ENCODE measurements at regions not wholly inside any gene's neighbourhood (a gene's known extent, or its start where the extent isn't known, plus 50 kb on each side); places are given as distances from the start of the nearest gene placed in this dataset.

- H3K79me2 ChIP-seq (ENCODE audit: low read length): no peaks in the 10 kb centered on the region
- no peaks in the 10 kb centered on the region for H3K4me1 ChIP-seq (ENCODE audit: low read length)
- no peak overlapping the region for H3K27ac ChIP-seq (ENCODE audit: low read length)
- H2AFZ ChIP-seq (ENCODE audit: low read depth, low read length): no peak overlapping the region
- no peaks in the 10 kb centered on the region for H3K27me3 ChIP-seq (ENCODE audit: low read depth, low read length)
- TF ChIP-seq CTCF (IDR thresholded peaks at IDR 0.05; ENCODE audit: low read depth, low read length): no peak
- TF ChIP-seq EZH2phosphoT487 (IDR thresholded peaks at IDR 0.05; ENCODE audit: low read depth): no peak
- no peak overlapping the region for H3K9ac ChIP-seq (ENCODE audit: low read length)
- no peaks in the 10 kb centered on the region for H3K36me3 ChIP-seq (replicated peaks; ENCODE audit: low read depth, low read length)
- H3K4me2 ChIP-seq (ENCODE audit: low read length): no peak overlapping the region
- no peak overlapping the region for H3K4me3 ChIP-seq (ENCODE audit: low read length)
- H3K9me3 ChIP-seq (ENCODE audit: insufficient read depth, low read length): no peaks in the 10 kb centered on the region
- no peaks in the 10 kb centered on the region for H4K20me1 ChIP-seq (ENCODE audit: insufficient read depth, low read length)
Measured at GRCh38 chr1:95437781-95438180, 203.8 kb downstream of the RWDD3 start.

GRCh38 chr1:95438218-95438948 is 204.4 kb downstream of the RWDD3 start:
- no peaks in the 10 kb centered on the region for H3K27me3 ChIP-seq (ENCODE audit: low read depth, low read length)
- no peaks in the 10 kb centered on the region for H3K79me2 ChIP-seq (ENCODE audit: low read length)
- H3K4me3 ChIP-seq (ENCODE audit: low read length): no peak overlapping the region
- no peak overlapping the region for H3K27ac ChIP-seq (ENCODE audit: low read length)
- H3K9ac ChIP-seq (ENCODE audit: low read length): no peak overlapping the region
- no peaks in the 10 kb centered on the region for H3K9me3 ChIP-seq (ENCODE audit: insufficient read depth, low read length)
- no peak overlapping the region for H2AFZ ChIP-seq (ENCODE audit: low read depth, low read length)
- H3K36me3 ChIP-seq (replicated peaks; ENCODE audit: low read depth, low read length): no peaks in the 10 kb centered on the region
- no peaks in the 10 kb centered on the region for H4K20me1 ChIP-seq (ENCODE audit: insufficient read depth, low read length)
- no peak overlapping the region for H3K4me2 ChIP-seq (ENCODE audit: low read length)
- TF ChIP-seq EZH2phosphoT487 (IDR thresholded peaks at IDR 0.05; ENCODE audit: low read depth) (no peak), CTCF (IDR thresholded peaks at IDR 0.05; ENCODE audit: low read depth, low read length) (no peak)
- H3K4me1 ChIP-seq (ENCODE audit: low read length): no peaks in the 10 kb centered on the region

- no peak overlapping the region for H2AFZ ChIP-seq (ENCODE audit: low read depth, low read length)
- H3K79me2 ChIP-seq (ENCODE audit: low read length): no peaks in the 10 kb centered on the region
- no peaks in the 10 kb centered on the region for H3K27me3 ChIP-seq (ENCODE audit: low read depth, low read length)
- H3K36me3 ChIP-seq (replicated peaks; ENCODE audit: low read depth, low read length): no peaks in the 10 kb centered on the region
- no peaks in the 10 kb centered on the region for H3K4me1 ChIP-seq (ENCODE audit: low read length)
- H3K4me2 ChIP-seq (ENCODE audit: low read length): no peak overlapping the region
- H3K4me3 ChIP-seq (ENCODE audit: low read length): no peak overlapping the region
- H3K27ac ChIP-seq (ENCODE audit: low read length): no peak overlapping the region
- no peak overlapping the region for H3K9ac ChIP-seq (ENCODE audit: low read length)
- TF ChIP-seq EZH2phosphoT487 (IDR thresholded peaks at IDR 0.05; ENCODE audit: low read depth): no peak
- no peak for TF ChIP-seq CTCF (IDR thresholded peaks at IDR 0.05; ENCODE audit: low read depth, low read length)
- no peaks in the 10 kb centered on the region for H4K20me1 ChIP-seq (ENCODE audit: insufficient read depth, low read length)
- no peaks in the 10 kb centered on the region for H3K9me3 ChIP-seq (ENCODE audit: insufficient read depth, low read length)
Measured at GRCh38 chr1:95440511-95440910, 206.5 kb downstream of the RWDD3 start.

GRCh38 chr1:95449516-95449915 is 215.5 kb downstream of the RWDD3 start:
- TF ChIP-seq EZH2phosphoT487 (IDR thresholded peaks at IDR 0.05; ENCODE audit: low read depth) (no peak), CTCF (IDR thresholded peaks at IDR 0.05; ENCODE audit: low read depth, low read length) (no peak)
- Histone ChIP-seq H4K20me1 (ENCODE audit: insufficient read depth, low read length) (no peaks in the 10 kb centered on the region), H3K9me3 (ENCODE audit: insufficient read depth, low read length) (no peaks in the 10 kb centered on the region), H3K4me3 (ENCODE audit: low read length) (no peak overlapping the region), H3K9ac (ENCODE audit: low read length) (no peak overlapping the region), H2AFZ (ENCODE audit: low read depth, low read length) (no peak overlapping the region), H3K27me3 (ENCODE audit: low read depth, low read length) (no peaks in the 10 kb centered on the region), H3K36me3 (replicated peaks; ENCODE audit: low read depth, low read length) (no peaks in the 10 kb centered on the region), H3K4me1 (ENCODE audit: low read length) (no peaks in the 10 kb centered on the region), H3K27ac (ENCODE audit: low read length) (no peak overlapping the region), H3K79me2 (ENCODE audit: low read length) (no peaks in the 10 kb centered on the region), H3K4me2 (ENCODE audit: low read length) (no peak overlapping the region)
